Ishikawa (cell line): ENCODE measurements at regions not wholly inside any gene's neighbourhood (a gene's known extent, or its start where the extent isn't known, plus 50 kb on each side); places are given as distances from the start of the nearest gene placed in this dataset.

Experiments used
- CEBPB ChIP-seq: IDR thresholded peaks from 2 replicates; pipeline ENCODE4 v1.6.1; 2012
- CREB1 ChIP-seq: IDR thresholded peaks from 2 replicates; pipeline ENCODE4 v1.6.1; 2012; ENCODE audit warnings: low read depth
- EGR1 ChIP-seq: IDR thresholded peaks from 2 replicates; pipeline ENCODE4 v1.6.1; 2012
- EP300 ChIP-seq: IDR thresholded peaks from 2 replicates; pipeline ENCODE4 v1.6.1; 2012; ENCODE audit warnings: borderline replicate concordance
- FOXM1 ChIP-seq: IDR thresholded peaks from 2 replicates; pipeline ENCODE4 v1.6.1; 2012; ENCODE audit warnings: low read depth, borderline replicate concordance
- MAX ChIP-seq: IDR thresholded peaks from 2 replicates; pipeline ENCODE4 v1.6.1; 2012
- NFIC ChIP-seq: IDR thresholded peaks from 2 replicates; pipeline ENCODE4 v1.6.1; 2012
- RAD21 ChIP-seq: IDR thresholded peaks from 2 replicates; pipeline ENCODE4 v1.6.1; 2012; ENCODE audit warnings: low read depth
- REST ChIP-seq: IDR thresholded peaks from 2 replicates; pipeline ENCODE4 v1.6.1; 2012; ENCODE audit warnings: low read depth, mild to moderate bottlenecking
- TAF1 ChIP-seq: IDR thresholded peaks from 2 replicates; pipeline ENCODE4 v1.6.1; 2012; ENCODE audit warnings: low read depth, mild to moderate bottlenecking
- TCF12 ChIP-seq: IDR thresholded peaks from 2 replicates; pipeline ENCODE4 v1.6.1; 2012; ENCODE audit warnings: low read depth
- TEAD4 ChIP-seq: IDR thresholded peaks from 2 replicates; pipeline ENCODE4 v1.6.1; 2012
- USF1 ChIP-seq: IDR thresholded peaks from 2 replicates; pipeline ENCODE4 v1.6.1; 2012
- YY1 ChIP-seq: IDR thresholded peaks from 2 replicates; pipeline ENCODE4 v1.6.1; 2012; ENCODE audit warnings: low read depth
- ZBTB7A ChIP-seq: IDR thresholded peaks from 2 replicates; pipeline ENCODE4 v1.6.1; 2012; ENCODE audit warnings: low read depth

GRCh38 chr4:82043809-82044137 lies 330.0 kb downstream of the HNRNPD start:
- TF ChIP-seq ZBTB7A (0 out of 2 replicates have a peak, but pooled peaks have one; percentile 29), USF1 (no peak)

- TF ChIP-seq REST (no peak), EGR1 (no peak), TAF1 (no peak), TCF12 (no peak), CEBPB (peak; percentile 64; the same call in 1 of the 2 replicates), FOXM1 (no peak)
Observed at GRCh38 chr4:82043081-82043808, 330.5 kb downstream of the HNRNPD start.

- no peak for TF ChIP-seq RAD21
- TF ChIP-seq MAX, result no peak
- no peak for TF ChIP-seq EP300
- no peak for TF ChIP-seq ZBTB7A
- TF ChIP-seq EGR1, result no peak
- TF ChIP-seq USF1, result no peak
- TF ChIP-seq CEBPB, result no peak
- no peak for TF ChIP-seq FOXM1
- no peak for TF ChIP-seq TAF1
- TF ChIP-seq TEAD4, result no peak
- no peak for TF ChIP-seq NFIC
- TF ChIP-seq YY1, result no peak
- no peak for TF ChIP-seq CREB1
- no peak for TF ChIP-seq TCF12
- no peak for TF ChIP-seq REST
Observed at GRCh38 chr4:82042042-82042441, 331.7 kb downstream of the HNRNPD start.

GRCh38 chr4:82038936-82039335 lies 334.9 kb downstream of the HNRNPD start:
- TF ChIP-seq FOXM1 (no peak), NFIC (no peak), ZBTB7A (no peak), YY1 (no peak), EP300 (no peak), USF1 (no peak)

GRCh38 chr4:82036181-82036580 lies 337.6 kb downstream of the HNRNPD start:
- no peak for TF ChIP-seq TCF12

GRCh38 chr4:82034878-82035277 lies 338.9 kb downstream of the HNRNPD start:
- TF ChIP-seq TAF1, result no peak
- TF ChIP-seq MAX, result no peak
- TF ChIP-seq EP300, result no peak
- TF ChIP-seq FOXM1, result no peak
- TF ChIP-seq REST, result no peak
- no peak for TF ChIP-seq CEBPB
- TF ChIP-seq NFIC, result no peak
- TF ChIP-seq TEAD4, result no peak
